ENCODE measurements at regions not wholly inside any gene's neighbourhood (a gene's known extent, or its start where the extent isn't known, plus 50 kb on each side); places are given as distances from the start of the nearest gene placed in this dataset.

- DNase-seq (ENCODE audit: low read depth, low spot score), result no peak
Observed at GRCh38 chrX:9195199-9195880, 161.4 kb upstream of the FAM9B start.

- no peak for DNase-seq (ENCODE audit: low read depth, low spot score)
Observed at GRCh38 chrX:9196961-9197640, 163.2 kb upstream of the FAM9B start.

- no peak for DNase-seq (ENCODE audit: low read depth, low spot score)
Observed at GRCh38 chrX:9204560-9204959, 170.6 kb upstream of the FAM9B start.

- no peak for DNase-seq (ENCODE audit: low read depth, low spot score)
Observed at GRCh38 chrX:9205599-9206223, 171.8 kb upstream of the FAM9B start.

GRCh38 chrX:9207142-9207541 is 173.2 kb upstream of the FAM9B start:
- DNase-seq (ENCODE audit: low read depth, low spot score), result no peak

- DNase-seq (ENCODE audit: low read depth, low spot score), result no peak
Observed at GRCh38 chrX:9211269-9211668, 177.3 kb upstream of the FAM9B start.

- DNase-seq (ENCODE audit: low read depth, low spot score), result no peak
Observed at GRCh38 chrX:9221781-9222180, 187.9 kb upstream of the FAM9B start.

- DNase-seq (ENCODE audit: low read depth, low spot score), result no peak
Observed at GRCh38 chrX:9222299-9222698, 188.4 kb upstream of the FAM9B start.

- DNase-seq (ENCODE audit: low read depth, low spot score), result no peak
Observed at GRCh38 chrX:9227276-9227675, 193.3 kb upstream of the FAM9B start.

- DNase-seq (ENCODE audit: low read depth, low spot score), result no peak
Observed at GRCh38 chrX:9231491-9231890, 197.6 kb upstream of the FAM9B start.

- no peak for DNase-seq (ENCODE audit: low read depth, low spot score)
Observed at GRCh38 chrX:9233141-9233540, 199.2 kb upstream of the FAM9B start.

GRCh38 chrX:9234315-9234714 is 200.4 kb upstream of the FAM9B start:
- DNase-seq (ENCODE audit: low read depth, low spot score), result no peak

GRCh38 chrX:9235722-9236121 is 201.8 kb upstream of the FAM9B start:
- no peak for DNase-seq (ENCODE audit: low read depth, low spot score)

- no peak for DNase-seq (ENCODE audit: low read depth, low spot score)
Observed at GRCh38 chrX:9240956-9241355, 207.0 kb upstream of the FAM9B start.

- no peak for DNase-seq (ENCODE audit: low read depth, low spot score)
Observed at GRCh38 chrX:9241427-9241826, 207.5 kb upstream of the FAM9B start.

- no peak for DNase-seq (ENCODE audit: low read depth, low spot score)
Observed at GRCh38 chrX:9249051-9249846, 215.3 kb upstream of the FAM9B start.

GRCh38 chrX:9252182-9252581 is 212.7 kb upstream of the TBL1X start:
- DNase-seq (ENCODE audit: low read depth, low spot score), result peak; percentile 65

- DNase-seq (ENCODE audit: low read depth, low spot score), result no peak
Observed at GRCh38 chrX:9253211-9253610, 211.6 kb upstream of the TBL1X start.

GRCh38 chrX:9257718-9258420 is 207.0 kb upstream of the TBL1X start:
- no peak for DNase-seq (ENCODE audit: low read depth, low spot score)

- DNase-seq (ENCODE audit: low read depth, low spot score), result no peak
Observed at GRCh38 chrX:9258421-9259104, 206.3 kb upstream of the TBL1X start.

GRCh38 chrX:9260603-9261002 is 204.3 kb upstream of the TBL1X start:
- no peak for DNase-seq (ENCODE audit: low read depth, low spot score)
